Stimulated activated CD4-positive, alpha-beta T cell treated with anti-CD3 and anti-CD28 coated beads, Interleukin-12 subunit alpha, Interleukin-12 subunit beta, amount 100 ng/mL, for 4 hours (primary cell): ENCODE measurements at regions not wholly inside any gene's neighbourhood (a gene's known extent, or its start where the extent isn't known, plus 50 kb on each side); places are given as distances from the start of the nearest gene placed in this dataset.
"Not testable (repeated sequence)": the region's sequence is repeated elsewhere in the genome, so short reads cannot be mapped to it uniquely, and the experiment has no call there.

Source experiments
- DNase-seq: peaks from one replicate; pipeline ENCODE4 v3.0.0-alpha.2; 2020

- no peak for DNase-seq
Observed at GRCh38 chr18:1304392-1304992, 399.8 kb downstream of the ADCYAP1 start.

- DNase-seq = no peak
Observed at GRCh38 chr18:1306641-1307040, 402.0 kb downstream of the ADCYAP1 start.

- no peak for DNase-seq
Observed at GRCh38 chr18:1308686-1309085, 404.0 kb downstream of the ADCYAP1 start.

GRCh38 chr18:1311376-1311775, 406.7 kb downstream of the ADCYAP1 start:
- DNase-seq = no peak

GRCh38 chr18:1335345-1335744, 430.7 kb downstream of the ADCYAP1 start:
- not testable (repeated sequence) for DNase-seq

GRCh38 chr18:1350931-1351450, 446.3 kb downstream of the ADCYAP1 start:
- DNase-seq = no peak

GRCh38 chr18:1353025-1353424, 448.4 kb downstream of the ADCYAP1 start:
- no peak for DNase-seq

- no peak for DNase-seq
Observed at GRCh38 chr18:1357724-1358123, 453.1 kb downstream of the ADCYAP1 start.

- DNase-seq = no peak
Observed at GRCh38 chr18:1361936-1362335, 457.3 kb downstream of the ADCYAP1 start.

- DNase-seq = no peak
Observed at GRCh38 chr18:1370552-1370951, 465.9 kb downstream of the ADCYAP1 start.

- DNase-seq = no peak
Observed at GRCh38 chr18:1371724-1372123, 467.1 kb downstream of the ADCYAP1 start.

GRCh38 chr18:1383465-1383864, 478.8 kb downstream of the ADCYAP1 start:
- DNase-seq = no peak

GRCh38 chr18:1388468-1388867, 483.8 kb downstream of the ADCYAP1 start:
- DNase-seq = not testable (repeated sequence)

GRCh38 chr18:1392046-1392445, 487.4 kb downstream of the ADCYAP1 start:
- no peak for DNase-seq

GRCh38 chr18:1392865-1393734, 488.4 kb downstream of the ADCYAP1 start:
- DNase-seq = no peak

- no peak for DNase-seq
Observed at GRCh38 chr18:1393929-1394328, 489.3 kb downstream of the ADCYAP1 start.

- no peak for DNase-seq
Observed at GRCh38 chr18:1394426-1394825, 489.8 kb downstream of the ADCYAP1 start.

GRCh38 chr18:1394966-1395365, 490.3 kb downstream of the ADCYAP1 start:
- no peak for DNase-seq

- DNase-seq = no peak
Observed at GRCh38 chr18:1408376-1408775, 503.7 kb downstream of the ADCYAP1 start.

GRCh38 chr18:1412655-1413322, 508.1 kb downstream of the ADCYAP1 start:
- DNase-seq = no peak

- DNase-seq = no peak
Observed at GRCh38 chr18:1413323-1413675, 508.6 kb downstream of the ADCYAP1 start.

GRCh38 chr18:1416074-1416473, 511.4 kb downstream of the ADCYAP1 start:
- DNase-seq = no peak

GRCh38 chr18:1421502-1421901, 516.8 kb downstream of the ADCYAP1 start:
- no peak for DNase-seq

- no peak for DNase-seq
Observed at GRCh38 chr18:1422634-1423033, 518.0 kb downstream of the ADCYAP1 start.
